ENCODE measurements at regions not wholly inside any gene's neighbourhood (a gene's known extent, or its start where the extent isn't known, plus 50 kb on each side); places are given as distances from the start of the nearest gene placed in this dataset.
"Not testable (repeated sequence)": the region's sequence is repeated elsewhere in the genome, so short reads cannot be mapped to it uniquely, and the experiment has no call there.

- TF ChIP-seq, protein P1, sequence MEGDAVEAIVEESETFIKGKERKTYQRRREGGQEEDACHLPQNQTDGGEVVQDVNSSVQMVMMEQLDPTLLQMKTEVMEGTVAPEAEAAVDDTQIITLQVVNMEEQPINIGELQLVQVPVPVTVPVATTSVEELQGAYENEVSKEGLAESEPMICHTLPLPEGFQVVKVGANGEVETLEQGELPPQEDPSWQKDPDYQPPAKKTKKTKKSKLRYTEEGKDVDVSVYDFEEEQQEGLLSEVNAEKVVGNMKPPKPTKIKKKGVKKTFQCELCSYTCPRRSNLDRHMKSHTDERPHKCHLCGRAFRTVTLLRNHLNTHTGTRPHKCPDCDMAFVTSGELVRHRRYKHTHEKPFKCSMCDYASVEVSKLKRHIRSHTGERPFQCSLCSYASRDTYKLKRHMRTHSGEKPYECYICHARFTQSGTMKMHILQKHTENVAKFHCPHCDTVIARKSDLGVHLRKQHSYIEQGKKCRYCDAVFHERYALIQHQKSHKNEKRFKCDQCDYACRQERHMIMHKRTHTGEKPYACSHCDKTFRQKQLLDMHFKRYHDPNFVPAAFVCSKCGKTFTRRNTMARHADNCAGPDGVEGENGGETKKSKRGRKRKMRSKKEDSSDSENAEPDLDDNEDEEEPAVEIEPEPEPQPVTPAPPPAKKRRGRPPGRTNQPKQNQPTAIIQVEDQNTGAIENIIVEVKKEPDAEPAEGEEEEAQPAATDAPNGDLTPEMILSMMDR (IDR thresholded peaks at IDR 0.05; ENCODE audit: low read depth, low read length, missing control alignments), result no peak
- no peak for DNase-seq (ENCODE audit: low read depth)
- in situ Hi-C loops (cut with HindIII; ENCODE audit: low sequenced_read_pairs), result no loop called here
- H3K4me3 ChIP-seq (ENCODE audit: low read depth, low read length), result peak overlapping the region; percentile 5
Measured at GRCh38 chr6:125612345-125612846, 137.0 kb upstream of the HEY2 start.

DNA sequence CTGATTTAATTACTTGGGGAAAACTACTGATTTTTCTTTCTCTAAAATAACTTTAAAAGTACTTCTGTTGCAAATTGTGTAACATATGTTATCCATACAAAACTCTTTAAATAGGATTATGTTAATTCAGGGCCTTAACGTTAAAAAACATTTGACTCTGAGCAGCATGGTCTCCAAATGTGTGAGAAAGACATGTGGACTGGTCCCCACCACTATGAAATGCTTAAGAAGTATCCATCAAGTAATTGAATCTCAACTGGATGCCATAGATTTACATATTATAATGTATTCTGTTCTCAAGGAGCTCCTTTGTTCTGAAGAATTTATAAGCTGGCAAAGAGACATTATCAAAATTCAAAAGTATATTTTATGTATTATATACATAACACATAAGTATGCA is 130.8 kb upstream of the HEY2 start:
- DNase-seq (ENCODE audit: low read depth), result no peak
- no peak overlapping the region for H3K4me3 ChIP-seq (ENCODE audit: low read depth, low read length)
- in situ Hi-C loops (cut with HindIII; ENCODE audit: low sequenced_read_pairs), result no loop called here
- TF ChIP-seq, protein P1 (IDR thresholded peaks at IDR 0.05; ENCODE audit: low read depth, low read length, missing control alignments), result no peak

- no peak for DNase-seq (ENCODE audit: low read depth)
- in situ Hi-C loops (cut with HindIII; ENCODE audit: low sequenced_read_pairs), result no loop called here
- TF ChIP-seq, protein P1 (IDR thresholded peaks at IDR 0.05; ENCODE audit: low read depth, low read length, missing control alignments), result no peak
- no peak overlapping the region for H3K4me3 ChIP-seq (ENCODE audit: low read depth, low read length)
Measured at GRCh38 chr6:125623085-125623484, 126.3 kb upstream of the HEY2 start.

DNA sequence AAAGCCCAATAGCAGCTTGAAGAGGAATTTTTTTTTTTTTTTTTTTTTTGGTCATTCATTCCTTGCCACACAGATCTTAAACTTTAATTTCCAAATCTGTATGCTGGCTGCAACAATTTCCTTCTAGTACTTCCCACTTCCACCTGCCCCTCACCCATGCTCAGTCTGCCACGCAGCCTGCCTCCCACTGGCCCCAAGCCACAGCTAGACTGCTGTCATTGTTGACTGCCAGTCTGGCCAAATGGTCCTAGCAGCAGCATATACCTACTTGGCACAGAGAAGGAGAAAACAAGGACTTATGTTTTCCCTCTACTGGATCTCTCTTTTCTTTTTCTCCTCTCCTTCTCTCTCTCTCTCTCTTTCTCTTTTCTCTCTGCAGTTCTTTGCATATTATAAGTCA is 118.3 kb upstream of the HEY2 start:
- TF ChIP-seq, protein P1 (IDR thresholded peaks at IDR 0.05; ENCODE audit: low read depth, low read length, missing control alignments), result no peak
- no peak for DNase-seq (ENCODE audit: low read depth)
- in situ Hi-C loops (cut with HindIII; ENCODE audit: low sequenced_read_pairs), result no loop called here
- H3K4me3 ChIP-seq (ENCODE audit: low read depth, low read length), result no peak overlapping the region

- DNase-seq (ENCODE audit: low read depth); H3K4me3 ChIP-seq (ENCODE audit: low read depth, low read length); in situ Hi-C loops (cut with HindIII; ENCODE audit: low sequenced_read_pairs): not testable (repeated sequence)
Measured at GRCh38 chr6:125636011-125636410, 113.4 kb upstream of the HEY2 start.

- no peak overlapping the region for H3K4me3 ChIP-seq (ENCODE audit: low read depth, low read length)
- DNase-seq (ENCODE audit: low read depth), result no peak
- in situ Hi-C loops (cut with HindIII; ENCODE audit: low sequenced_read_pairs), result no loop called here
- TF ChIP-seq, protein P1 (IDR thresholded peaks at IDR 0.05; ENCODE audit: low read depth, low read length, missing control alignments), result no peak
Measured at GRCh38 chr6:125636671-125637070, 112.8 kb upstream of the HEY2 start.

DNA sequence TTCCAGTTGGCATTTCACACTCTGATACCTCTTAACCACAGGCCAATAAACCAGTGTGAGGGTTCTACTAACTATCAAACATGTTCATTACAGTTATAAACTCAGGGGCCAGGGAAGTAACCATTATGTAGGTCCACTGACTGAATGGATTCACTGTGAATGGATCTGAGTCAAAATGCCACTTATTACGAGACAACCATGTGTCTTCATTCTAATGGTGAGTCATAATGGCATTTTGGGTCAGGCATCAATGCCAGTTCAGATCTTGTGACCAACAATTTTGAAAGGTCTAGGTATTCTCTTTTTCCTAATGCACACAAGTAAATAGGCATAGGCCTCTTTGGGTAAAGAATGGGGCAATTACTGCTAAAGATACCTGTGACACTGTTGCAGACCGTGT is 112.2 kb upstream of the HEY2 start:
- TF ChIP-seq, protein P1 (IDR thresholded peaks at IDR 0.05; ENCODE audit: low read depth, low read length, missing control alignments), result no peak
- in situ Hi-C loops (cut with HindIII; ENCODE audit: low sequenced_read_pairs), result no loop called here
- DNase-seq (ENCODE audit: low read depth), result no peak
- no peak overlapping the region for H3K4me3 ChIP-seq (ENCODE audit: low read depth, low read length)
